HEK293T (cell line): ENCODE measurements at regions not wholly inside any gene's neighbourhood (a gene's known extent, or its start where the extent isn't known, plus 50 kb on each side); places are given as distances from the start of the nearest gene placed in this dataset.

Source experiments
- ELF4 ChIP-seq: fragments of 450-650 bp; IDR thresholded peaks from 2 replicates; pipeline ENCODE4 v1.6.1; 2017; ENCODE audit warnings: antibody characterized with exemption
- FOXA1 ChIP-seq: fragments of 450-650 bp; IDR thresholded peaks from 2 replicates; pipeline ENCODE4 v1.6.1; 2016; ENCODE audit warnings: mild to moderate bottlenecking
- FOXK2 ChIP-seq: fragments of 450-650 bp; IDR thresholded peaks from 2 replicates; pipeline ENCODE4 v1.6.1; 2016; ENCODE audit warnings: mild to moderate bottlenecking
- L3MBTL2 ChIP-seq: fragments of 450-650 bp; conservative IDR thresholded peaks from 2 replicates; pipeline ENCODE4 v1.6.1; 2016; ENCODE audit warnings: mild to moderate bottlenecking
- LEF1 ChIP-seq: fragments of 450-650 bp; IDR thresholded peaks from 2 replicates; pipeline ENCODE4 v1.6.1; 2017; ENCODE audit warnings: mild to moderate bottlenecking, borderline replicate concordance
- NFRKB ChIP-seq: fragments of 450-650 bp; IDR thresholded peaks from 2 replicates; pipeline ENCODE4 v1.6.1; 2016; ENCODE audit warnings: mild to moderate bottlenecking, moderate library complexity
- SP1 ChIP-seq: fragments of 450-650 bp; IDR thresholded peaks from 2 replicates; pipeline ENCODE4 v1.6.1; 2017
- TARDBP ChIP-seq: fragments of 450-650 bp; IDR thresholded peaks from 2 replicates; pipeline ENCODE4 v1.6.1; 2016
- ZNF384 ChIP-seq: fragments of 450-650 bp; IDR thresholded peaks from 2 replicates; pipeline ENCODE4 v1.6.1; 2016
- TF ChIP-seq, protein P1 (sequence below): fragments of 450-650 bp; IDR thresholded peaks from 2 replicates; pipeline ENCODE4 v1.6.1; 2016

DNA sequence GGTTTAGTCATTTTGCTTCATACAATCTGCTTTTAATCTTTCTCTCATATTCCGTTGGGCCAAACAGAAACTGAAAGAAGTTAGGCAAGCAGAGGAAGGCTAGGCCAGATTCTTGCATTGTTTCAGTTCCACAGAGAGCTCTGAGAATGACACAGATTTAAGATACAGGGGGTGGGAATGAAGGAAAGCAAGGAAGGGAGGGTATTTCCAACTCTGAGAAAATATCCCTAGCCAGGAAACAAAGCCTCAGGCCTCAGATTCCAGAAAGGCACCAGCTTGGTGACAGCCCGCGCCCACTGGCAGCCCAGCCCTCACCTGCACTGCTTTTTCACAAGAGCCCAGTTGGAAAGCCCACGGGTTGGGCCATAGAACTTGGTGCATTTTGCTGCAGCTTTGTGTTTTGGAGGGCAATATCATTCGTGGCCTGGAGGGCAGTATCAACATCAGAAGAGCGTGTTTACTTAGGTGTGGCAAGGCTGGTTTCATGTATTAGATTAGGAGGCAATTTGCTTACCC, 63.5 kb downstream of the ENC1 start:
- TF ChIP-seq ZNF384 (no peak), TARDBP (no peak), NFRKB (no peak), L3MBTL2 (no peak), ELF4 (no peak), SP1 (no peak), LEF1 (no peak), FOXK2 (no peak), FOXA1 (no peak)
- TF ChIP-seq, protein P1, sequence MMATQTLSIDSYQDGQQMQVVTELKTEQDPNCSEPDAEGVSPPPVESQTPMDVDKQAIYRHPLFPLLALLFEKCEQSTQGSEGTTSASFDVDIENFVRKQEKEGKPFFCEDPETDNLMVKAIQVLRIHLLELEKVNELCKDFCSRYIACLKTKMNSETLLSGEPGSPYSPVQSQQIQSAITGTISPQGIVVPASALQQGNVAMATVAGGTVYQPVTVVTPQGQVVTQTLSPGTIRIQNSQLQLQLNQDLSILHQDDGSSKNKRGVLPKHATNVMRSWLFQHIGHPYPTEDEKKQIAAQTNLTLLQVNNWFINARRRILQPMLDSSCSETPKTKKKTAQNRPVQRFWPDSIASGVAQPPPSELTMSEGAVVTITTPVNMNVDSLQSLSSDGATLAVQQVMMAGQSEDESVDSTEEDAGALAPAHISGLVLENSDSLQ, result no peak
